H1 (cell line): ENCODE measurements at regions not wholly inside any gene's neighbourhood (a gene's known extent, or its start where the extent isn't known, plus 50 kb on each side); places are given as distances from the start of the nearest gene placed in this dataset.

Experiments
- CTCF ChIA-PET: fragments of 300-600 bp; sonication (Branson Sonifier 250); formaldehyde crosslinking; loops from one replicate; lab custom pipeline; 2021; ENCODE audit not compliant: partially characterized antibody; lab: Charles Lee
- POLR2A ChIA-PET: fragments of 300-600 bp; sonication (Branson Sonifier 250); formaldehyde crosslinking; loops from one replicate; lab custom pipeline; 2021; ENCODE audit warnings: inconsistent platforms; ENCODE audit not compliant: partially characterized antibody; lab: Charles Lee
- DNase-seq, 2 experiments: peaks; one replicate each; pipeline versions ENCODE4 v3.0.0 to v3.0.0-alpha.2; 2010 to 2022; ENCODE audit warnings: low spot score in 2 of 2, low read depth in 1 of 2, mixed read lengths in 1 of 2
- FAIRE-seq: peaks from 2 replicates; lab custom pipeline; 2011; peaks lifted over from hg19 to GRCh38; lab: Jason Lieb, UNC
- H2AFZ ChIP-seq: 2 replicates; pipeline ENCODE4 v1.8.1; 2012; ENCODE audit warnings: low read length, inconsistent platforms
- H2AK5ac ChIP-seq: 2 replicates; pipeline ENCODE4 v1.6.1; 2013; ENCODE audit warnings: low read depth, low read length
- H2BK120ac ChIP-seq: replicated peaks from 2 replicates; pipeline ENCODE3; 2013; ENCODE audit warnings: low read depth, low read length, inconsistent platforms
- H2BK12ac ChIP-seq: 2 replicates; pipeline ENCODE4 v1.6.1; 2013; ENCODE audit warnings: low read depth, low read length
- H2BK15ac ChIP-seq: 2 replicates; pipeline ENCODE4 v1.6.1; 2013; ENCODE audit warnings: low read length
- H2BK20ac ChIP-seq: 2 replicates; pipeline ENCODE4 v1.6.1; 2013; ENCODE audit warnings: low read length
- H2BK5ac ChIP-seq: 2 replicates; pipeline ENCODE4 v1.6.1; 2013; ENCODE audit warnings: low read depth, low read length
- H3K14ac ChIP-seq: 2 replicates; pipeline ENCODE4 v1.6.1; 2013; ENCODE audit warnings: inconsistent platforms; ENCODE audit not compliant: insufficient read length
- H3K18ac ChIP-seq: 2 replicates; pipeline ENCODE4 v1.6.1; 2013; ENCODE audit warnings: low read length; ENCODE audit errors: extremely low read depth
- H3K23ac ChIP-seq: 2 replicates; pipeline ENCODE4 v1.6.1; 2013; ENCODE audit warnings: inconsistent platforms; ENCODE audit not compliant: insufficient read length
- H3K23me2 ChIP-seq: 2 replicates; pipeline ENCODE4 v1.6.1; 2013; ENCODE audit warnings: low read depth, low read length
- H3K27ac ChIP-seq: 2 replicates; pipeline ENCODE4 v1.6.1; 2011; ENCODE audit warnings: low read depth, low read length, inconsistent platforms
- H3K27me3 ChIP-seq, 4 experiments: replicated peaks in 1 of 4; 1 replicate in 1 of 4; 2 replicates in 3 of 4; pipeline versions ENCODE4 v1.6.1 to v1.8.1; 2011 to 2013; ENCODE audit warnings: low read length in 3 of 4, mild to moderate bottlenecking in 3 of 4, inconsistent platforms in 2 of 4, mixed read lengths in 2 of 4, moderate library complexity in 1 of 4; ENCODE audit not compliant: control insufficient read depth in 3 of 4, insufficient read depth in 3 of 4; ENCODE audit errors: extremely low read depth in 1 of 4
- H3K36me3 ChIP-seq, 4 experiments: 2 replicates each; pipeline versions ENCODE4 v1.6.1 to v1.8.1; 2011 to 2013; ENCODE audit warnings: mild to moderate bottlenecking in 4 of 4, low read length in 3 of 4, moderate library complexity in 2 of 4, control low read depth in 1 of 4, inconsistent platforms in 1 of 4; ENCODE audit not compliant: insufficient read depth in 4 of 4, control insufficient read depth in 2 of 4
- H3K4ac ChIP-seq: replicated peaks from 2 replicates; pipeline ENCODE3; 2013; ENCODE audit warnings: low read length, low read depth, mixed read lengths, inconsistent platforms; ENCODE audit not compliant: insufficient read length
- H3K4me1 ChIP-seq, 4 experiments: replicated peaks in 1 of 4; 1 replicate in 1 of 4; 2 replicates in 3 of 4; pipeline versions ENCODE4 v1.6.1 to v1.8.1; 2011 to 2013; ENCODE audit warnings: low read length in 3 of 4, inconsistent platforms in 2 of 4, mixed read lengths in 1 of 4; ENCODE audit not compliant: insufficient read depth in 4 of 4, control insufficient read depth in 3 of 4
- H3K4me2 ChIP-seq, 2 experiments: 2 replicates each; pipeline versions ENCODE4 v1.6.1 to v1.8.1; 2011 to 2013; ENCODE audit warnings: low read depth in 2 of 2, low read length in 2 of 2, control low read depth in 1 of 2, inconsistent platforms in 1 of 2, mild to moderate bottlenecking in 1 of 2; ENCODE audit not compliant: insufficient read depth in 1 of 2
- H3K4me3 ChIP-seq, 4 experiments: fragments of 200-600, 300-600 bp in 1 of 4; sonication (generic), shearing (Covaris generic), sonication (Bioruptor Twin) in 1 of 4; 2 replicates each; pipeline versions ENCODE4 v1.5.1 to v1.8.1; 2011 to 2016; ENCODE audit warnings: low read length in 4 of 4, low read depth in 3 of 4, control low read depth in 2 of 4, inconsistent platforms in 2 of 4, mild to moderate bottlenecking in 2 of 4, mixed read lengths in 1 of 4, moderate library complexity in 1 of 4; ENCODE audit not compliant: insufficient read depth in 2 of 4; ENCODE audit errors: extremely low read depth in 1 of 4
- H3K56ac ChIP-seq: replicated peaks from 2 replicates; pipeline ENCODE3; 2013; ENCODE audit warnings: low read depth, mild to moderate bottlenecking, mixed read lengths, low read length, inconsistent platforms; ENCODE audit not compliant: insufficient read length
- H3K79me1 ChIP-seq: 2 replicates; pipeline ENCODE4 v1.6.1; 2013; ENCODE audit warnings: low read depth, low read length, control low read depth
- H3K79me2 ChIP-seq, 2 experiments: 2 replicates each; pipeline versions ENCODE4 v1.6.1 to v1.8.1; 2012 to 2013; ENCODE audit warnings: low read length in 2 of 2, mild to moderate bottlenecking in 2 of 2, inconsistent platforms in 1 of 2; ENCODE audit not compliant: insufficient read depth in 2 of 2, control insufficient read depth in 1 of 2
- H3K9ac ChIP-seq, 4 experiments: replicated peaks in 1 of 4; 1 replicate in 1 of 4; 2 replicates in 3 of 4; pipeline versions ENCODE4 v1.6.1 to v1.8.1; 2011 to 2013; ENCODE audit warnings: low read depth in 3 of 4, low read length in 3 of 4, control low read depth in 2 of 4, mild to moderate bottlenecking in 2 of 4, moderate library complexity in 2 of 4, inconsistent platforms in 1 of 4; ENCODE audit errors: extremely low read depth in 1 of 4
- H3K9me3 ChIP-seq, 2 experiments: 2 replicates each; pipeline versions ENCODE4 v1.6.1 to v1.8.1; 2012 to 2013; ENCODE audit warnings: mild to moderate bottlenecking in 2 of 2, moderate library complexity in 2 of 2, control low read depth in 1 of 2, inconsistent platforms in 1 of 2, low read depth in 1 of 2, low read length in 1 of 2, mixed read lengths in 1 of 2; ENCODE audit not compliant: insufficient read depth in 2 of 2
- H4K20me1 ChIP-seq, 2 experiments: replicated peaks in 1 of 2; 2 replicates each; pipeline versions ENCODE3 to v1.8.1; 2011 to 2013; ENCODE audit warnings: inconsistent platforms in 2 of 2, low read length in 2 of 2, mild to moderate bottlenecking in 1 of 2; ENCODE audit not compliant: insufficient read depth in 2 of 2, control insufficient read depth in 1 of 2
- H4K5ac ChIP-seq: 2 replicates; pipeline ENCODE4 v1.6.1; 2013; ENCODE audit warnings: low read length, low read depth, mixed read lengths, inconsistent platforms; ENCODE audit not compliant: insufficient read length
- H4K8ac ChIP-seq: 2 replicates; pipeline ENCODE4 v1.8.0; 2013; ENCODE audit warnings: mild to moderate bottlenecking, moderate library complexity, low read length, inconsistent platforms; ENCODE audit not compliant: insufficient read depth; ENCODE audit errors: extremely low read depth
- H4K91ac ChIP-seq: replicated peaks from 2 replicates; pipeline ENCODE3; 2013; ENCODE audit warnings: low read length, mixed read lengths, inconsistent platforms; ENCODE audit not compliant: insufficient read length
- CTBP2 ChIP-seq: IDR thresholded peaks from 2 replicates; pipeline ENCODE4 v1.7.0; 2011; ENCODE audit warnings: borderline replicate concordance, mild to moderate bottlenecking, moderate library complexity, mixed read lengths, low read length; ENCODE audit not compliant: insufficient read depth, insufficient read length
- POLR2A ChIP-seq, 2 experiments: IDR thresholded peaks; 1 replicate in 1 of 2; 2 replicates in 1 of 2; pipeline ENCODE4 v1.6.1; 2011; ENCODE audit warnings: low read depth in 2 of 2, low read length in 2 of 2, mild to moderate bottlenecking in 2 of 2; ENCODE audit errors: control extremely low read depth in 1 of 2
- SUZ12 ChIP-seq: fragments of 200-600 bp; sonication (generic); IDR thresholded peaks from 2 replicates; pipeline ENCODE4 v1.6.1; 2012; ENCODE audit warnings: mild to moderate bottlenecking, inconsistent platforms, low read length, moderate library complexity, mixed read lengths
- TAF7 ChIP-seq: optimal IDR thresholded peaks from 2 replicates; pipeline ENCODE3; 2011; ENCODE audit warnings: low read depth, mild to moderate bottlenecking, inconsistent platforms, low read length, moderate library complexity, borderline replicate concordance
- TBP ChIP-seq: IDR thresholded peaks from 2 replicates; pipeline ENCODE4 v1.6.1; 2011; ENCODE audit warnings: low read depth, low read length, improper control_type of control experiment
- WGBS, 2 experiments: shearing (Covaris generic) in 1 of 2; methylation state at CpG; one replicate each; pipeline versions ENCODE4 v1.1.6 to v1.1.7; 2013 to 2015; ENCODE audit warnings: low lambda C conversion rate in 2 of 2, mixed read lengths in 2 of 2, inconsistent platforms in 1 of 2, low coverage in 1 of 2, missing lambda C conversion rate in 1 of 2; ENCODE audit not compliant: insufficient replicate concordance in 2 of 2, insufficient coverage in 1 of 2, insufficient read length in 1 of 2; ENCODE audit errors: extremely low coverage in 1 of 2, missing lambda C conversion rate in 1 of 2; 5-methylcytosine and 5-hydroxymethylcytosine counted together

- H3K4me3 ChIP-seq, result no peak overlapping the region
- H2AK5ac ChIP-seq, result no peak overlapping the region
- H3K23ac ChIP-seq, result no peak overlapping the region
- no peak overlapping the region for H2BK5ac ChIP-seq
- ChIA-PET POLR2A (interaction anchor here (0.6 kb wide), 1 partner anchor 1528 kb away, joined by 4 read pairs; no protein-coding TSS in a partner anchor), CTCF (interaction anchor here (0.5 to 1.2 kb wide), 3 partner anchors 11 to 299 kb away, joined by 3 to 5 read pairs (median 3); no protein-coding TSS in a partner anchor)
- WGBS, 2 experiments, result 87% methylated on average over 9 of the region's 9 CpGs; no CpG with 5 or more reads in 1 of the 2 experiments
- H3K27me3 ChIP-seq, result no peaks in the 10 kb centered on the region
- H3K36me3 ChIP-seq, result no peaks in the 10 kb centered on the region
- no peaks in the 10 kb centered on the region for H3K9me3 ChIP-seq
- H4K5ac ChIP-seq, result no peak overlapping the region
- FAIRE-seq (no peak), DNase-seq (no peak)
- H2BK15ac ChIP-seq, result no peak overlapping the region
- H2BK12ac ChIP-seq, result no peak overlapping the region
- H4K20me1 ChIP-seq, result no peaks in the 10 kb centered on the region
- no peak overlapping the region for H3K18ac ChIP-seq
- no peaks in the 10 kb centered on the region for H3K23me2 ChIP-seq
- no peak overlapping the region for H3K4ac ChIP-seq
- no peak overlapping the region for H2AFZ ChIP-seq
- no peaks in the 10 kb centered on the region for H3K79me1 ChIP-seq
- H3K14ac ChIP-seq, result no peak overlapping the region
- no peak overlapping the region for H3K4me2 ChIP-seq
- no peak overlapping the region for H4K8ac ChIP-seq
- no peak overlapping the region for H2BK20ac ChIP-seq
- no peak overlapping the region for H3K9ac ChIP-seq
- no peaks in the 10 kb centered on the region for H3K79me2 ChIP-seq
- peaks cover 0 to 7% (median 5%) of the 10 kb centered on the region in 4 experiments; a peak in 4 of 7 replicates for H3K4me1 ChIP-seq
- H3K56ac ChIP-seq, result no peak overlapping the region
- H3K27ac ChIP-seq, result no peak overlapping the region
- no peak overlapping the region for H4K91ac ChIP-seq
- no peak overlapping the region for H2BK120ac ChIP-seq
- TF ChIP-seq SUZ12 (no peak), POLR2A (IDR thresholded peaks at IDR 0.05; ENCODE audit: control extremely low read depth in 1 of 2, low read depth in 2 of 2, low read length in 2 of 2) (peak in 1 of 2 experiments; percentile 44; a peak in 1 of 3 replicates), TAF7 (peak; percentile 69), TBP (0 out of 2 replicates have a peak, but pooled peaks have one; percentile 29), CTBP2 (no peak)
Measured at GRCh38 chr2:22198381-22199283, 1074.9 kb downstream of the TDRD15 start.
